GM12875 (cell line): ENCODE measurements at regions not wholly inside any gene's neighbourhood (a gene's known extent, or its start where the extent isn't known, plus 50 kb on each side); places are given as distances from the start of the nearest gene placed in this dataset.

Experiments used
- H3K4me3 ChIP-seq: one replicate; pipeline ENCODE4 v1.5.1; 2011; ENCODE audit warnings: low read depth, low read length, control low read depth
- CTCF ChIP-seq: IDR thresholded peaks from 2 replicates; pipeline ENCODE4 v1.5.1; 2011; ENCODE audit warnings: low read depth, mild to moderate bottlenecking, control low read depth, inconsistent platforms, low read length, moderate library complexity, borderline replicate concordance; ENCODE audit not compliant: insufficient read depth

GRCh38 chr3:165522386-165522785 is 314.8 kb downstream of the BCHE start:
- no peak for TF ChIP-seq CTCF
- no peak overlapping the region for H3K4me3 ChIP-seq

- H3K4me3 ChIP-seq, result no peak overlapping the region
- no peak for TF ChIP-seq CTCF
Observed at GRCh38 chr3:165521131-165521871, 315.9 kb downstream of the BCHE start.

- H3K4me3 ChIP-seq, result no peak overlapping the region
Observed at GRCh38 chr3:165519687-165520086, 317.5 kb downstream of the BCHE start.

GRCh38 chr3:165518346-165518745 is 318.9 kb downstream of the BCHE start:
- H3K4me3 ChIP-seq, result no peak overlapping the region
- no peak for TF ChIP-seq CTCF

More at GRCh38 chr3:165519687-165520086, 317.5 kb downstream of the BCHE start:
- no peak for TF ChIP-seq CTCF

- TF ChIP-seq CTCF, result no peak
Observed at GRCh38 chr3:165513715-165514701, 317.8 kb upstream of the SLITRK3 start.

GRCh38 chr3:165507576-165507975 is 311.4 kb upstream of the SLITRK3 start:
- TF ChIP-seq CTCF, result no peak
- H3K4me3 ChIP-seq, result no peak overlapping the region

More at GRCh38 chr3:165513715-165514701, 317.8 kb upstream of the SLITRK3 start:
- no peak overlapping the region for H3K4me3 ChIP-seq
